ENCODE measurements at regions not wholly inside any gene's neighbourhood (a gene's known extent, or its start where the extent isn't known, plus 50 kb on each side); places are given as distances from the start of the nearest gene placed in this dataset.

DNA sequence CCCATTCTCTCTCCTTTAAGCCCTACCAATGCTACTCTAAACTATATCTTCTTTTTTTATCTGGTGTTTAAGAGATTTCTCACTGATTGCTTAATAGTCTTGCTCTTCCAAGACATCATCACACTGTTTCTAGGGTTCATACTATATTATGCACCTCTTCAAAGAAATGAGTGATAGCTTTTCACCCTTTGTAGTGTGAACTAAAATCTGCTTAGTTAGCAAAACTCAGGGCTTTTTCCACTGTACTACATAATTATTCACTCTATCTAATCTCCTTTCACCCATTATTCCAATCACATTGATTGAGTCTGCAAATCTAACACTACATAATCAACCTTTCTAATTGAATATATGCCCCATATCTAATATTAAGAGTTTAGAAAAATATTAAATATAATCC, 456.0 kb upstream of the SOX9 start:
- no peaks in the 10 kb centered on the region for H3K9me2 ChIP-seq (ENCODE audit: insufficient read depth)
- H3F3A ChIP-seq (ENCODE audit: insufficient read depth, low read depth), result no peaks in the 10 kb centered on the region
- no peaks in the 10 kb centered on the region for H3K36me3 ChIP-seq (ENCODE audit: low read depth)
- intact Hi-C loops (cut with micrococcal nuclease; ENCODE audit: unreplicated experiment), result no loop called here
- BruUV-seq (replicated peaks), result no TSS peak
- peaks cover 9% of the 10 kb centered on the region; the same call in 1 of the 2 replicates for H3K9me3 ChIP-seq (ENCODE audit: insufficient read depth, low read depth)
- no peaks in the 10 kb centered on the region for H3K79me2 ChIP-seq (ENCODE audit: low read depth)
- H4K20me1 ChIP-seq (ENCODE audit: insufficient read depth), result no peaks in the 10 kb centered on the region
- ChIA-PET CTCF (no interaction called here), POLR2A (ENCODE audit: unreplicated experiment) (no interaction called here)
- no peak overlapping the region for H3K4me3 ChIP-seq
- H3K4me1 ChIP-seq (replicated peaks; ENCODE audit: insufficient read depth), result no peaks in the 10 kb centered on the region
- TF ChIP-seq, protein P1, sequence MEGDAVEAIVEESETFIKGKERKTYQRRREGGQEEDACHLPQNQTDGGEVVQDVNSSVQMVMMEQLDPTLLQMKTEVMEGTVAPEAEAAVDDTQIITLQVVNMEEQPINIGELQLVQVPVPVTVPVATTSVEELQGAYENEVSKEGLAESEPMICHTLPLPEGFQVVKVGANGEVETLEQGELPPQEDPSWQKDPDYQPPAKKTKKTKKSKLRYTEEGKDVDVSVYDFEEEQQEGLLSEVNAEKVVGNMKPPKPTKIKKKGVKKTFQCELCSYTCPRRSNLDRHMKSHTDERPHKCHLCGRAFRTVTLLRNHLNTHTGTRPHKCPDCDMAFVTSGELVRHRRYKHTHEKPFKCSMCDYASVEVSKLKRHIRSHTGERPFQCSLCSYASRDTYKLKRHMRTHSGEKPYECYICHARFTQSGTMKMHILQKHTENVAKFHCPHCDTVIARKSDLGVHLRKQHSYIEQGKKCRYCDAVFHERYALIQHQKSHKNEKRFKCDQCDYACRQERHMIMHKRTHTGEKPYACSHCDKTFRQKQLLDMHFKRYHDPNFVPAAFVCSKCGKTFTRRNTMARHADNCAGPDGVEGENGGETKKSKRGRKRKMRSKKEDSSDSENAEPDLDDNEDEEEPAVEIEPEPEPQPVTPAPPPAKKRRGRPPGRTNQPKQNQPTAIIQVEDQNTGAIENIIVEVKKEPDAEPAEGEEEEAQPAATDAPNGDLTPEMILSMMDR (conservative IDR thresholded peaks at IDR 0.05), result no peak
- TF ChIP-seq EZH2 (IDR thresholded peaks at IDR 0.05; ENCODE audit: low read depth), result no peak
- no peak overlapping the region for H2AFZ ChIP-seq
- H3K27me3 ChIP-seq (ENCODE audit: insufficient read depth, low read depth), result no peaks in the 10 kb centered on the region
- no peak for DNase-seq
- no peak overlapping the region for H3K27ac ChIP-seq
- no peak overlapping the region for H3K4me2 ChIP-seq

DNA sequence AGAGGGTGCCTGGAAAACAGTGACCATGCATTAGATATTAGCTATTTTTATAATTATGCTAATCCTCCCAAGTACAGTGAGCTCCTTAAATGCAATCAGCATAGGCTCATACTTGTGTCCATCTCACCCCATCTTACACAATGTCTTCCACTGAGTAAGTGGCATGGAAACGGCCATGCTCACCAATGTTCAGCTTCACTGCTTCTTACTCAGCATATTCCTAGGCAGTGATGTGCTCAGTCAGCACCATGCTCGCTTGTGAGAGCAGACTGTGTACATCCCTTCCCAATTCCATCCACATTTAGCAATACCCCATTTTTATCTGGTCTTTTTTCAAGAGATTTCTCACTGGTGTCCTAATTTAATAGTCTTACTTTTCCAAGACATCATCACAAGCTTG, 454.8 kb upstream of the SOX9 start:
- H3K4me1 ChIP-seq (replicated peaks; ENCODE audit: insufficient read depth), result no peaks in the 10 kb centered on the region
- no peak overlapping the region for H3K27ac ChIP-seq
- no peak for TF ChIP-seq EZH2 (IDR thresholded peaks at IDR 0.05; ENCODE audit: low read depth)
- TF ChIP-seq, protein P1 (conservative IDR thresholded peaks at IDR 0.05), result no peak
- H4K20me1 ChIP-seq (ENCODE audit: insufficient read depth), result no peaks in the 10 kb centered on the region
- CTCF ChIA-PET, result interaction anchor here (0.5 to 0.6 kb wide), 2 partner anchors 536 to 1870 kb away, joined by 4 to 14 read pairs; no protein-coding TSS in a partner anchor
- H3K4me2 ChIP-seq, result no peak overlapping the region
- no peak for DNase-seq
- POLR2A ChIA-PET (ENCODE audit: unreplicated experiment), result no interaction called here
- H3K9me2 ChIP-seq (ENCODE audit: insufficient read depth), result no peaks in the 10 kb centered on the region
- H3K9me3 ChIP-seq (ENCODE audit: insufficient read depth, low read depth), result peaks cover 9% of the 10 kb centered on the region; the same call in 1 of the 2 replicates
- no peaks in the 10 kb centered on the region for H3K79me2 ChIP-seq (ENCODE audit: low read depth)
- intact Hi-C loops (cut with micrococcal nuclease; ENCODE audit: unreplicated experiment), result no loop called here
- no TSS peak for BruUV-seq (replicated peaks)
- H3K27me3 ChIP-seq (ENCODE audit: insufficient read depth, low read depth), result no peaks in the 10 kb centered on the region
- no peak overlapping the region for H3K4me3 ChIP-seq
- no peak overlapping the region for H2AFZ ChIP-seq
- H3F3A ChIP-seq (ENCODE audit: insufficient read depth, low read depth), result no peaks in the 10 kb centered on the region
- H3K36me3 ChIP-seq (ENCODE audit: low read depth), result no peaks in the 10 kb centered on the region

DNA sequence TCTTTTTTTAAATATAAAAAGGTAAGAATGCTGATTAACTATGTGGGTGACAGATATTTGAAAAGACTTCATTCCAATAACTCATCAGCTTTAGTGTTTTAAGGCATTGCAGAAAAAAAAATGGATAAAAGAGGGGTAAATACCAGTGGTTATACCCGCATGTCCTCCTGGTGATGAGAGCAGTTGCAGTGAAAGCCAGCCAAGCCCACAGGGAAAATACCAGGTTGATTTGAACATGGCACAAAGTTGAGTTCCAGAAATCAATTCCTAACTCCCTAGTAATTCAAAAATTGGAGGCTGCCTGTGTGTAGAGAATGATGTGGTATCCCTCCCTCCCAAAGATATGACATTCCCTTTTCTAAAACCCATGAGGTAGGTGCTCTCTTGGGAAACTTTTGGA, 453.2 kb upstream of the SOX9 start:
- Histone ChIP-seq H3K79me2 (ENCODE audit: low read depth) (no peaks in the 10 kb centered on the region), H3K27ac (no peak overlapping the region), H3K27me3 (ENCODE audit: insufficient read depth, low read depth) (no peaks in the 10 kb centered on the region), H3K9me3 (ENCODE audit: insufficient read depth, low read depth) (peaks cover 9% of the 10 kb centered on the region; the same call in 1 of the 2 replicates), H3K4me1 (replicated peaks; ENCODE audit: insufficient read depth) (no peaks in the 10 kb centered on the region), H3K9me2 (ENCODE audit: insufficient read depth) (no peaks in the 10 kb centered on the region), H3K4me3 (no peak overlapping the region), H2AFZ (no peak overlapping the region), H3K4me2 (no peak overlapping the region), H4K20me1 (ENCODE audit: insufficient read depth) (no peaks in the 10 kb centered on the region), H3F3A (ENCODE audit: insufficient read depth, low read depth) (no peaks in the 10 kb centered on the region), H3K36me3 (ENCODE audit: low read depth) (no peaks in the 10 kb centered on the region)
- no peak for TF ChIP-seq EZH2 (IDR thresholded peaks at IDR 0.05; ENCODE audit: low read depth)
- TF ChIP-seq, protein P1 (conservative IDR thresholded peaks at IDR 0.05), result no peak
- no peak for DNase-seq
- BruUV-seq (replicated peaks), result no TSS peak
- intact Hi-C loops (cut with micrococcal nuclease; ENCODE audit: unreplicated experiment), result no loop called here
- ChIA-PET CTCF (no interaction called here), POLR2A (ENCODE audit: unreplicated experiment) (no interaction called here)

Measured in PC-9 (cell line).